ENCODE measurements at regions not wholly inside any gene's neighbourhood (a gene's known extent, or its start where the extent isn't known, plus 50 kb on each side); places are given as distances from the start of the nearest gene placed in this dataset.

DNA sequence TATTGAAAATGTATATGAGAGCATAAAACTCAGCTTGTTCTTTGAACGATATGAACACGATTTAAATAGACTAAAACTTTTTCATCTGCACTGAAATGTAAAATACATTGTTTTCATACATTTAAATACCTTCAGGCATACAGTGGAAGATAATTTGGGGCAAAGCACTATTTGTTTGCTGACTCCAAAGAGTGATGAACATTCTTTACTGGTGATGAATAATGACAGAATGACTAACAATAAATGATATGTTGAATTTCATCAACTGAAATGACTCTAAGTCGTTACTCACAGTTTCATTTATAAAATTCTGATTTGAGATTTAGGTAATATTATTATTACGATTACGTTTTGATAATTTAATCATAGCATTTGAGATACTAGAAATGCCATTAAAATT, 1160.1 kb downstream of the NLGN4X start:
- DNase-seq: no peak

DNA sequence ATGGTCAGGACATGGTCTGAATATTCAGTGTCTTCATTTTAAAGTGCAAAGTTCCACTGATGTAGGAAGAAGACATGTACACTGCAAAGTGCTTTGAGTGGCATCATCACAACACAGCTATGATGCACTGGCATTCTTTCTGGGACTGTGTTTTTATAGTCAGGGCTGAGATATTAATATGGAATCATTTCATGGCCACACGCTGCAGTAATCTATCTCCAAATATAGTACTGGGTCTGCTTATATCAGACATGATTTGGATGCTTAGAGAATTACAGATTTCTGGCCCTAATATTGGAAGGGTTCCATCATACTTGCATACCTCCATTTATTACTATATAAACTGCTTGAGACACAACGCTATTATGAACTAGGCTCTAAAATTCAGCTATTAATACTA, 1170.9 kb downstream of the NLGN4X start:
- no peak for DNase-seq

DNA sequence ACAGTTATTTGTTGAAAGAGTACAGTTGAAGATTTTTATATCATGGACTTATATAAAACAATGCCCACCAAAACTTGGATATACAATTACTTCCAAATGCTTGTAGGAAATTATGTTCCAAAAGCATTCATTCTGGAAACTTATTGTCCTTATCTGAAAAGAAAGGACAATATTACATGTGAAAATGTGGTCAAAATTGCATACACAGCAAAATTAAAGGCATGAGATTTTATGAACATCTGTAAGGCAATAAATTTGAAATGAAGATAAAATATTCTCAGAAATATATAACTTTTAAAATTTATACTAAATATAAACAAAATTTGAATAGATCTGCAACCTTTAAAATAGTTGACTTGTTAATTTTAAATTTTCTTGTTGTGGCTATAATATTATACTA, 1173.8 kb downstream of the NLGN4X start:
- no peak for DNase-seq

DNA sequence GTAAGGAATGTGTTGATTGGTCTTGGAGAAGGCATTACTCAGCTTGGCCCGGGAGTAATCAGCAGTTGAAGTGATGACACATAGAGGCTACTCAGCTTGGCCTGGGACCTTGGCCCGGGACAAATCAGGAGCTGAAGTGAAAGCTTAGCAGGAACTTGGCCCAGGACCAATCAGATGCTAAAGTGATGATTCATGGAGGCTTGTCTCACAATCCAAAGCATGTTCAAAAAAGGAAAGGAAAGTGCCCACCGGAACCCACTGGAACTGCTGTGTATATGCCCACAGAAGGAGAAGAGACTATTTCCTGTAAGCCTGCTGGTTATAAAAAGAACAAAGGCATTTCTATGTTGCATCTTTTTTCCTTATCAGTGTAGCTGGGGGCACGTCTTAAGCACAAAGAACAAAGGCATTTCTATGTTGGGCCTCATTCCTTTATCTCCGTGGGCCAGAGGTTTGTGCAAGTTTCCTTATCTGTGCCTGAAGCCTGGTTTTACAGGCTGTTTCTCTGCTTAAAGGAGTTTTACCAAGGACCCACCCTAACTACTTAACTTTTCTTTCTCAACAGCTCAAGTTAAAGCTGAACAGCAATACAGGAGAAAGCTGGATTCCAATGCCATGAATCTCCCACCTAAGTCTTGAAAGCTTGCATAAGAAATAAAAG, 1176.7 kb downstream of the NLGN4X start:
- no peak for DNase-seq

DNA sequence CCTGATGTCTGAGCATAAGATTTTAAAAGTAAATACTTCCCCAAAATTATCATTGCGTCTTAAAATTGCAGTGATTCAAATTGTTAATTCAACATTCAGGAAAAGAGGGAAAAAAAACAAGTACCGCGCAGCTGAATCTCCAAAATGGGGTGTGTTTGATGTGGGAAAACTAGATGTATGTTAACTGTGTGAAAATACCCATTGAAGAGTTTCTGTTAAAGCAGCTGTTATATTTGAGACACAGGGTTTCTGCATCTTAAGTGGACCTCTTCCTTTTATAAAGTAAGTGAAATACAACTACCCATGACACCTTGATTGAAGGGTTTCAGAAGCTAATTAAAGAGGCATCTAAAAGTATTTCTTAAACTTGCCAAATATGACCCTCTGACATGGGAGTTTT, 1186.1 kb downstream of the NLGN4X start:
- DNase-seq: no peak

DNA sequence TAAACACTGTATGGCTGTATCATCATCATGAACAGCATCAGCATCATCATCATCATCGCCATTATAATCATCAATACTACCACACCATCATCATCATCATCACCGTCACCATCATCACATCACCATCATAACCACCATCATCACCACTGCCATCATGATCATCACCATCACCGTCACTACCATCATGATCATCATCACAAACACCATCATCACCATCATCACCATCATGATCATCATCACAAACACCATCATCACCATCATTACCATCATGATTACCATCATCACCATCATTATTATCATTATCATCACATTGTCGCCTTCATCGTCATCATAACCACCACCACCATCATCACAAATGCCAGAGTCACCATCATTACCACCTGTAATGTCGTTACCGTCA, 1196.9 kb downstream of the NLGN4X start:
- DNase-seq: no peak

DNA sequence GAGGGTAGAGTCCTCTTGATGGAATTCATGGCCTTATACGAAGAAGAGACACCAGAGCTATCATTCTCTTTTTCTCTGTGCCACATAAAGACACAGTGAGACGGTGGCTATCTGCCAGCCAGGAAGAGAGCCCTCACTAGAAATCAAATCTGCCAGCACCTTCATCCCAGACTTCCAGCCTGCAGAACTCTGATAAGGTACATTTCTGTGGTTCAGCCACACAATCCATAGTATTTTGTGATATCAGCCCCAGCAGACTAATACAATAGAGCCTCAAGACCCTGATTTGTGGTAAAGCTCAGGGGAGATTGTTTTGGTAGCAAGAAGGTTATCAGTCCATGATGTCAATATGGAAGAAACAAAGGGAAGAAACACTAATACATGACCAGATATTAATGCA, 1213.2 kb downstream of the NLGN4X start:
- no peak for DNase-seq

DNA sequence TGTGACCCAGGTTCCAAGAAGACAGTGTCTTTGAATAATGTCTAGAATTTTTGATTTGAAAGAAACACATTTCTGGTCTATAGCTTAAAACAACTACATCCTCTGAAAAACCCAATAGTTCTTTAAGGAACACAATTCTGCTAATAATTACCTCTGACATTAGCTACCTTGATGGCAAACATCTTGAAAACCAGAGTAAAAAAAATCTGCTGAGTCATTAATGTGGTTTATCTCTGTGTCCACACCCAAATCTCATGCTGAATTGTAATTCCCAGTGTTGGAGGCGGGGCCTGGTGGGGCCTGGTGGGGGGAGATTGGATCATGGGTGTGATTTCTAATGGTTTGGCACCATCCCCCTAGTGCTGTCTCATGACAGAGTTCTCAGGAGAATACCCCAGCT, 1233.8 kb downstream of the NLGN4X start:
- no peak for DNase-seq

DNA sequence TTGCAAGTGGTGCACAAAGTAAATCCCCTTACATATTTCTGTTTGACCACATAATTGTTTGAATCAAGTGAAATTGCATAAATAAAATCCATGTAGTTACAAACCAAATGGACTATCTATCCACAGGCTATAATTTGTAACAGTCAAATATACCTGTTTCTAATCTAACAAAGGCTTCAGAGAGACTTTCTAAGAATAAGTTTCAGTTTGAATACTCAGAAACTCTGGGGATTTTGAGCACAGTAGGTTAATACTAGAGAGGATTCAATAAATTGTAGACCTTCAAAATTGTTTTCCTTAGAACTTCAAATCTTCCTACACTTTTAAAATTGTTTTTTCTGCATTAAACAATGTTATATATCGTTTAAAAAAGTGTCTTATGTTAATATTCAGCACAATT, 1250.1 kb downstream of the NLGN4X start:
- no peak for DNase-seq

DNA sequence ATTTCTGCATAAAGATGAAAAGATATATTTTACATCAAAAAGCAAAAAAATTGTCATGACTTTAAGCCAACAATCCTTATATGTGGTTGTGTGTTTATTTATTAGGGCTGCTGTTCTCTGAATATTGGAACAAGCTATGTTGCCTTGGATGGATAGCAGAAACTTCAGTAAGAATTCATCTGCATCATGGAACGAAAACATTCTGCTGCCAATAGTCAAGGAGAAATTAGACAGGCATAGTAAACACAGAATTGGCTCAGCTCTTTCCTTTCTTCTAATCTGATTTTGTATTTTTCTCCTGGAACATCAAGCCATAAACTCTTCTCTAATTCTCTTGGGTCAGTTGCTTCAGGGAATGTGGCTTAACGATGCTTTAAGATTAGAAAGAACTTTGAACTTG, 1257.0 kb downstream of the NLGN4X start:
- DNase-seq: no peak

DNA sequence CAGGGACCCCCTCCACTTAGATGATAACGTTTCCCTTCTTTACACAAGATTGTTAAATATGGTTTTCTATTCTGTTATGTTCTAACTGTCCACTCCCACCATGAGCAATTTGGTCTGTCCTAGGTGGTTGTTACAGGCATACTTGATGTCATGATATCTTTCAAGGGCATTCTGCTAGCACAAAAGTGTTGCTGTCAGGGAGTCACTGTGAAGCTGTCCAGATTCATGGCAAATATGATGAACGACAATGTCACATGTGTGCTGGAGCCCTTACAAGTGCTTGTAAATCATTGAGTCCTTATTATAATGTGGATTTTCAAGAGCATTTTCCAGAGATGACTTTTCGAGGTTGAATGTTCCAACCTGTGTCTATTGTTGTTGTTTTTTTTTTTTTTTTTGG, 1250.7 kb upstream of the PRKX start:
- no peak for DNase-seq

DNA sequence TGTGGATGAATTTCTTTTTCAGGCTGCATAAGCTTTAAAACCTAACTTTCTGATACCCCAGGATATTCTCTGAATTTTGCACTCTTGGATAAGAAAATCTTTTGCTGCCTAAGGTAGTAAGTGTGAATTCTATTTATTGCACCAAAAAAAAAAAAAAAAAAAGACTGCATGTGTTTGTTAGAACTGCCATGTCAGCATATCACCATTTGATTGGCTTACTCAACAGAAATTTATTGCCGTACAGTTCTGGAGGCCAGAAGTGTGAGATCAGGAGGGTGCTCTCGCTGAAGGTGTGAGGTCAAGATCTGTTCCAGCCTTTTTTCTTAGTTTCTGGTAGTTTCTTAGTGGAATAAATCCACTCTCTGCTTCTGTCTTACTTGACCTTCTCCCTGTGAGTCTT, 1250.0 kb upstream of the PRKX start:
- DNase-seq: no peak

DNA sequence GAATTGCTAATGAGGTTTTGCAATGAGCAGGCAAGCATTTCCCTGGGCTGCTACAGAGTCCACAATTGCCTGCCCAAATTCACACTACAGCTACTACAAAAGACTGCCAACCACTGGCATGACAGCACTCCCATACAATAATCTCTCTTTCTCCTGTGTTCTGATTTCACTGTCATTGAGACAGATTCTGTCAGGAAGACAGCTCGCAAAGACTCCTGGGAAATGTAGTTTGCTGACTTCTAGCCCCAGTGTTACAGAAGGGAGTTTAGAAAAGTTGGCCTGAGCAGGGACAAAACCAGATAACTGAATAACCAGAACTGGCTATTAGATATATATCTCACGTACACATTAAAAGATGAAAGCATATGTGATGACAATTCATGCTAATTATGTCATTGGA, 1231.3 kb upstream of the PRKX start:
- DNase-seq: no peak

DNA sequence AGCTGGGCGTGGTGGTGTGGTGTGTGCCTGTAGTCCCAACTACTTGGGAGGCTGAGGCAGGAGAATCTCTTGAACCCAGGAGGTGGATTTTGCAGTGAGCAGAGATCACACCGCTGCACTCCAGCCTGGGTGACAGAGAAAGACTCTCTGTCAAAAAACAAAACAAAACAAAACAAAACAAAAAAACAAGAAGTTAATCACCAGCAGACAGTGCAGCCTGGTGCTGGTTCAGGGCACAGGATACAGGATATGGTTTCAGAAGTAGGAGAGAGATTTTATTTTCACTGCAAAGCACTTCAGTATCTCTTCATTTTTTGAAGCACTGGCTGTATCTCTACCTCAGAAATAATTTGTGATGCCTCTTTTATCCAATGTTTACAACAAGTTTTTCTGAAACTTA, 1222.9 kb upstream of the PRKX start:
- DNase-seq: no peak

DNA sequence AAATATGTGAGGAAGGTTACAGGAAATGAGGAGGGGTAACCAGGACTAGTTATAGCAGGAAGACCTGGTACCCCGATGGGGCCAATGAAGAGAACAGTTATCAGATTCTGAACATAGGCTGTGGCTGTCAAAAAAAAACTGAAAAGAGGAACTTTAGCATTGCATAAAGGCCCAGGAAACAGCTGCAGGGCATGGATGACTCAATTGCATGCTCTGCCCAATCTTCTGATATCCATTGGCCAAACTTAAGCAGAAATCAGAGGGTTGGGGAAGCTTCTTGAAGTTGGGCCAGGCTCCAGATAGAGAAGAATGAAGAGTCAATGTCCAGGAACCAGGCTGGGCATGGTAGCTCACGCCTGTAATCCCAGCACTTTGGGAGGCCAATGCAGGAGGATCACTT, 1222.4 kb upstream of the PRKX start:
- no peak for DNase-seq

DNA sequence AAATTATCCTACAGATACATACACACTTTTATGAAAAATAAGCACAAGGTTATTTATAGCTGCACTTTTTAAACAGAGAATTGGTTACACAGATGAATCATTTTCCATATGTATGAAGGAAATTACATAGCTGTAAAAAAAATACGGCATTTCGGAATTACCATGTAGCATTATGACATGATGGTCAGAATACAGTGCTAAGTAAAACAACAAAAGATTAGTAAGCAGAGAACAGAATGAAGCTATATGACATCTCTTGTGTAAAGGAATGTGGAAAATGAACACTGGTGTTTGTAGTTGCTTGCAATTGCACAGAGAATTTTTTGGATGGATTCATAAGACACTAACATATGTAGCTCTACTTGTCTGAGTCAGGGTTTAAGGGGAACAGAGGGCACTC, 1222.0 kb upstream of the PRKX start:
- DNase-seq: no peak

DNA sequence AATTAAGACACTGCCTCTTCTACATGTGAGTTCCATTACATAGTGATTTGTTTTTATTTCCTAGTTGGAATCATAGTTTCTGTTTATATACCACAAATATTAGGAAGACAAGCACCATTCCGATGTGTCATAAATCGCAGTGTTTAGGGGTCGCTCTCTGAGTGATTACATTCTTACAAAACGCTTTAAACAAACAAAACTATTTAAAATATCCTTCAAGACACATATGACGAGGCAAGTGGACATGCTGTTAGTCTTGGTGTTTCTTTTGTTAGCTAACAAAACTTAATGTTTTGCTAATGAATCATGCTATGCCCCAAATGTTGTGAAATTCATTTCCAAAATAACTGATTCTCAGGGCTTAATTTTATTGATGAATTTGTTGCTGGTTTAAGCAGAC, 1219.3 kb upstream of the PRKX start:
- DNase-seq: no peak

DNA sequence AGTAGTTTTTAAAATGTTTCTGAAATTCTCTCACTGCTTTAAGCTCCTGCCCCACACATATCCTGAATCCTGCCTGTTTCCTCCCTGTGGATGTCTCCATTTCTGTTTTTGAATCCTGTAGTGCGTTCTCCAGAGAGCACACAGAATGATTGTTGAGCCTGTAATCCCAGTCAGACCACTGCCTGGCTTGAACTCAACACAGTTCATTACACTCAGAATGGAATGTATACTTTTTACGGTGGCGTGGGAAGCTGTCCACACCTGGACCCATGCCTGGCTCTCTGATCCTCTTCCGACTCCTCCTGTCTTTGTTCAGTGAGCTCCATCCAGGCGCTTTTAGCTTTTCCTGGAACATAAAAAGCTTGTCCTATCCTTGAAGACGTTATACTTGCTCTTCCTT, 1217.0 kb upstream of the PRKX start:
- DNase-seq: no peak

DNA sequence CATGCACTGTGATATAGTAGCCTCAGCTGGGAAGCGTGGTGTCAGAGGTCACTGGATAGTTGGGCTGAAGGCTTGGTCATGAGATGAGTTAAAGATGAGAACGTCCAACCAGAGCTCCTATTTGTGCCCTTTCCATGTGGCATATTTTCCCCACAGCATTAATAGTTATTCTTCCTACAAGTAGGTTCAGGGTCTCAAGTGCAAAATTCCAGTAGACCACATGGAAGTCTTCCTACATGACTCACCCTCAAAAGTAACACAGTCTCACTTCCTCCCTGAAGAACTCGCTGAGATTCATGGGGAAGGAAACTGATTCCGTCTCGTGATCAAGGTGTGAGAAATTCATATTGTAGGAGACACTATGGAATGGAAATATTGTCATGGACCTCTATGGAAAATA, 1212.5 kb upstream of the PRKX start:
- DNase-seq: no peak

DNA sequence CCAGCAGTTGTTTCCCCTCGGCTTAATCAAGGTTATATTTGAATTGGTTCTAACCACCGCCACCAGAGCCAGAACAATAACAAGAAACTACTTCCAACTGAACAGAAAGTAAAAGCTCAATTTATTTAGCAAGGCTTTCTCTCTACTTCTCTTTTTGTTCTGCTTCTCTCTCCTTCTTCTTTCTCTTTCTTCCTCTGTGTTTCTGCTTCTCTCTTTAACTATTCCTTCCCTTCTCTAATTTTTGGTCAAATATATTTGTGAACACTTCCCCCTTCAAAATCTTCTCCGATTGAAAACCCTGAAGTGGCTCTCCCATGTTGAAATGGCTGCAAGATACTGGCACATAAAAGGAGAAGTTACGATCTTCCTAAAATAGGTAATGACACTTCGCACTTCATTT, 1195.9 kb upstream of the PRKX start:
- no peak for DNase-seq

DNA sequence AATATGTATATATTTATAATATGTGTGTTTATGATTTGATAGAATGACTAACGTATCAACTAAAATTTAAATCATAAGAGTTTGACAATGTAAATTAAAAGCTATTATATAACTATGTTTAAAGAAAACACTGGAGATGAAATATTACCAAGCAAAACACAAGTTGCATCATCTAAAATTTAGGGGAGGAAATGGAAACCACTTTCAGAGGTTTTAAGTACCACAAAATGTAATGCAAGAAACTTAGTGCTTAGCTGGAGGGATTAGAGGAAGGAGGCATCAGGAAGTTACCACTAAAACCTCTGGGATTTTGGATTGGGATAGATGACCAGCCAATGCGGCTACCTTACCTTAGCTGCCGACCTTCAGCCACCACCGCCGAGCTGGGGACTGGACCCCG, 1192.1 kb upstream of the PRKX start:
- no peak for DNase-seq

DNA sequence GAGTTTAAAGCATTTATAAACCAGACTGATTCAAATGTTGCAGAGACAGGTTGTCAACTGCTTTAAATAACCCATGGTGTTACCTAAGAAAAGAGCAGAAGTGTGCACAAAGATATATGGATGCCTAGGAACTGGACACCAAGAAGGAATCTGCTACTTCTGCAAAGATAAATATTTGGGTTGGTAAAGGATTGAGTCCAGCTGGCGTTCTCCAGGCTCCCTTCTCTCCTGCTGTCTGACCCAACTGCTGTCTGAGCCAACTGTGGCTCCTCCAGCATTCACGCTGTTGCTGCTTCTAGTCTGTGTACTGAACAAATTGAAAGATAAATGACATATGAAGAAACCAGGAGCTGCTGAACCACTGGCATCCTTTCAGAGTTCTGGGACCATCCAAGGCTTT, 1167.8 kb upstream of the PRKX start:
- DNase-seq: no peak

DNA sequence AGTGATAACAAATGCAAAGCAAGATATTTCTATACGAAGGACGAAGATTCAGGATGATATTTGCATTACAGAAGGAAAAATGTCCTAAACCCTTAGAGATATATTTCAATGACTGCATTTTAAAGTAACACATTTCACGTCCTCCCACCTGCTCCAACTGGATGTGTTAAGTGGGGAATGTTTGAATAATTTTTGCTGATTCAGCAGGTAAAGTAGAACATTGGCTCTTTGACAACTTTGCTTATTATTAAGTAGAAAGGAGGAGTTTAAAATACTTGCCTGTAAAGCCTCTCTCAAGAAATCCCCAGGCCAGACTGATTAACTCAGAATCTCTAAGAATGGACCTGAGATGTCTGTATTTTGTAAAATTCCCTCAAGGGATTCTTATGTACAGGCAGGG, 1165.2 kb upstream of the PRKX start:
- DNase-seq: no peak

DNA sequence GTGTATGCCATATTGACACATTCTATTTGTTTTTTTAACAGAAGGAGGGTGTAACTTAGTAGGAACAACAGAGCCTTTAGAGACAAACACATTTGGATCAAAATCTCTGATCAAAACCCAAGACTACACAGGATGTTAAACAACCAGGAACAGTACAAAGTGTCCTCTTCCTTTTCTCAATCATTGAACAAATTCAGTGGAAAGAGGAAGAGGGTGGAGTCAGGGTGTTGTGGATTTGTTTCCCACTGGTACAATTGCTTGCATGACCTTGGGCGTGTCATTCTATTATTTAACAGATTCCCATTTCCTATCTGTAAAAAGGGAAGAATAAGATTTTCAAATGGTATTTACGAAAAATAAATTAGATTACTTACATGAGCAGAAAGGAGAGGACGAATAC, 1162.8 kb upstream of the PRKX start:
- no peak for DNase-seq

DNA sequence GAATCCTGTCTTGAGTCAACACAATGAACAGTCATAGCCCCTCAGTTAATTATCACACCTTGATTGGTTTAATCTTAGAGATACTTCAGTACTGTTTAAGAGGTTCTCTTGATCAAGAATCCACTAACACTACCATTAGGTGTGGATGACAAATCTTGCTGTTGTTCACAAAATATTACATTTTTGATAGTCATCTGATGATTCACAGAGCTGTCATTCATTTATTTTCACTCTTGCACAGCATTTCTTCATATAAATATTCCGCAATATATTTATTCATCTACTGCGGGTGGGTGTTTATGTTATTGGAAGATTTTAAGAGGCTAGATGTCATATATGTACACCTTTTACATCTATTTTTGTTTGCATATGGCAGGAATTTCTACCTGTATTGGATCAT, 1138.1 kb upstream of the PRKX start:
- DNase-seq: no peak

DNA sequence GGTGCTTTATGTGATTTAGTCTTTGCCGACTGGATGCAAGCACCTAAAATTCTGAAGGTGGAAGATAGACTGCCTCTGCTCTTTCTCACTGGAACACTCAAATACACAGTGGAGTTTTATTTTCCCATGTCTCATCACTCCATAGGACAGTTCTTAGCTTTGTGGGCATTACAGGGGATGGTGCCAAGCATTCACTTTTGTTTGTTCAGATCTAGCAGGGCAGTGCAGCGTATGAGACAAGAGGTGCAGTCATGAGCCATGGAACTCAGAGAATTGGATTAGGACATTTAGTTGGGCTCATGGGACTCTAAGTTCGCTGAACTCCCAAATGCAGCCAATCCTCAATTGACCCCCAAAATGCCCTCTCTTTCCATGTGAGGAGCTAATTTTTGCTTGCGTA, 1136.9 kb upstream of the PRKX start:
- no peak for DNase-seq

Data from RPMI8226 (cell line).